COR-L47 (cell line): ENCODE measurements at regions not wholly inside any gene's neighbourhood (a gene's known extent, or its start where the extent isn't known, plus 50 kb on each side); places are given as distances from the start of the nearest gene placed in this dataset.
"Not testable (repeated sequence)": the region's sequence is repeated elsewhere in the genome, so short reads cannot be mapped to it uniquely, and the experiment has no call there.

Experiments used
- DNase-seq: peaks from one replicate; lab custom pipeline; 2025; lab: John Stamatoyannopoulos, UW

- no peak for DNase-seq
Measured at GRCh38 chr11:33461369-33462125, 204.4 kb downstream of the HIPK3 start.

GRCh38 chr11:33457948-33458347, 200.8 kb downstream of the HIPK3 start:
- DNase-seq, result no peak

- DNase-seq, result no peak
Measured at GRCh38 chr11:33455867-33456463, 198.8 kb downstream of the HIPK3 start.

DNA sequence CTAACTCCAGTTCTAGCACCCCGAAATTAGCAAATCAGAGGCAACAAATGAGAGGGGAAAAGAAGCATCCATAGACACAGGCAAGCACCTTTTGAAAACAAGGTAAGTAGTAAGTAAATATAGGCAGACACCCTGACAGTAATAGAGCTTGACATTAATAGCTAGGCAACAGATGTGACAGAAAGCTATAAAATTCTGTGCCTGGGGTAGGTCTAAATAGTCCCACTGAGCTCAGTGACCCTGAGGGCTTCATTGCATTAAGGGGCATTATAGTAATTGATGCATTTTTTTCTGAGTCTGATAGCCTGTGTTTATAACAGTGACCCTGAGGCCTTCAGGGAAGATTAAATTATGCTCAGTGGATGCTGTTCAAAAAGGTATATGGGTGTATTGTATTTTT, 197.1 kb downstream of the HIPK3 start:
- no peak for DNase-seq

GRCh38 chr11:33452836-33453624, 195.8 kb downstream of the HIPK3 start:
- no peak for DNase-seq

DNA sequence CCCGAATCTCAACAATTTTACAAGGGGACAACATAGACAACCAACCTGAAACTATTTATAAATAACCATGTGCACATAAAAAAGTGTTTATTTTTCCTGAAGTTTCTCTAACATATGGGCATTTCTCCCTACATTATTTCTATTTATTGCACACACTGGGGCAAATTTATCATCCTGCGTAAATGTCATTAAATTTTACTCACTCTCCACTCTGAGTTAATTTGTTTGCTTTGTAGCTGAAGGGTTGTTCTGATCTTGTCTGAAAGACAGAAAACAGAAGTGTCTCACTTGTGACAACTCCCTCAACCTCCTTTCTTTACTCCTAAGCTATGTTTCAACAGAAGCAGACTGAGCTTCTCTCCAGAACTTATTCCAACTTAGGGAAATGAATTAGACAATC, 194.2 kb downstream of the HIPK3 start:
- DNase-seq, result no peak

DNA sequence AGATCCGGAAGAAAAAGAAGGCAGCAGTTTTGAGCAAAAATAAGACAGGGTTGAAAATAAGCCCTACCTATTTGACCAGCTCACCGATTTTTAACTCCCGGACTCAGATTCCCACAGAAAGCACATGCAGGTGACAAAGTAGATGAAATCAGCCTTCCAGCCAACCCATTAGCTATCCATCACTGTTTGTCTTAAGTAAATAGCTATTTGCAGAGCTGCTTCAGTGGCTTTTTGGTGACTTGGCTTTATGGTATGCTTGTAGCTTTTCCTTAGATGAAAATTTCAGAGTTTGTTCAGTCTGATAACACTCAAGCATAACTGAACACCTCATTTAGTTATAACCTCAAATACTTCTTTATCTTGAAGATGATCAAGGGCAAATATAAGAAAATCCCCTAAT, 192.6 kb downstream of the HIPK3 start:
- DNase-seq, result no peak

DNA sequence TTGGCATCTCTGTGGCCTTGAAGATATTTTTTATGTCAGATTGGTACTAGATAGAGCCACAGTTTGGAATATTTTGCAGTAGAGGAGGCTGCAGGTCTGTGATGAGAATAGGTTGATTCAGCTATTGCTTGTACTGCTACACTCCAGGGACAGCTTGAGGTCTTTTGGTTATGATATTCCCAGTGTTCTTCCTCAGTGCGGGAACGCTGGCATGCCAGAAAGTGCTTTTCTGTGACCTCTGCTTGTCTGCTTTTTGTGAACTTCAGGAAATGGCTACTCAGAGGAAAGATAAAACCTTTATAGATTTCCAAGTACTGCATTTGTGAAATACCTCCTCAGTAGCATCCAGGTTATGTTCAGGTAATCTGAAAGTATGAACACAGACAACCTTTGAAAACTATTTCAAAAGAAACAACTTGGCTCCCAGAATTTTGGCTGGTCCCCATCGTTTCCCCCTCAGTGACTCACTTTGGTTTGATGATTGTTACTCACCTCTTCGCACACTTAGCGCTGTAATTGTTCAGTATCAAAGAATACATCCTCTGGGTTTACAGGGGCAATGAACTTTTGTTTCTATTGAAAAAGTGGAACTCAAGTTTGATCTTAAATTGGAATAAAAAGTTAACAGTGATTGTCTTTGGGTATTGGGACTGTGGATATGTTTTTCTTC, 191.4 kb downstream of the HIPK3 start:
- DNase-seq, result no peak

DNA sequence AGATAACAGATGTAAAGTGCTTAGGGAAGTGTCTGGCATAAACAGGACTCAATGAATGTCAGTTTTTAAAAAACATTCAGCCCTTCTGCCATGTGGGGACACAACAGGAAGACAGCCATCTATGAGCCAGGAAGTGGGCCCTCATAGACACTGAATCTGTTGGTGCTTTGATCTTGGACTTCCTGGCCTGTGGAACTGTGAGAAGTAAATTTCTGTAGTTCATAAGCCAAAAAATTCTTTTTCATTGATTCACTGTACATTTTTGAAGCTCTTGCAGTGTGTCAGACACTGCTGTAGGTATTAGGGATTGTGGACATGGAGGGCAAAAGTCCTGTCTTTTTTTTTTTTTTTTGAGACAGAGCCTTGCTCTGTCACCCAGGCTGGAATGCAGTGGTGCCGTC, 188.6 kb downstream of the HIPK3 start:
- no peak for DNase-seq

DNA sequence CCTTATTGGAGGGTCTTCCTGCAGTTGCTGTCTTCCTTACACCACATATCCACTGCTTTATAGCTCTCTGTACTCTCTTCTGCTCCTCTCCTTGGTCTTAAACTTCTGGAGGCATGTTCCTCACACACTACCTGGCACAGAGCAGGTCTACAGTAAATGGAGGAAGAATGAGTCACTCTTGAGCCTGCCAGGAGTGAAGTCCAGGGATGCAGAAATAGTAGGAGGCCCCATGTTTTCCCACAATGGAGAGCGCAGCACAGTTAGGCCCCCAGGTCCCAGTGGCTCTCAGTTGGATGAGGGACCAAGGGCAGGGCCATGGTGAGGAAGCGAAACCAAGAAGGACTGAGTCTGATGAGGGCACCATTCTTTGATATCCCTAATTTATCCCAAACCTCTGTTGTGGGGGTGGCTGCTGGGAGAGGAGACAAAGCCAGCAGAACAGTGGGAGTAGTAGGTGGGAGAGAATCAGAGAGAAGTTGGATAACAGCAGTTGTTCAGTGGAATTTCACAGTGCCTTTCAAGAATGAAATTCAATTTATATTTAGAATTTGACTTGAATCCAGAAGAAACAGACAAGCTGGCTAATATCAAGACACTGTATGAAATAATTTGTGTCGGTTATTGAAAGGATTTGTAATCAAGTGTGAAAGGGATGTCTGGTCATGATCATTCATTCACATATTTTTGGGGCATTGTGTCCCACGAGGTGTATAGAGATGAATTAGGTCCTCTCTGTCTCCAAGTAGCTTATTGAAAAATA, 187.8 kb downstream of the HIPK3 start:
- DNase-seq, result no peak

DNA sequence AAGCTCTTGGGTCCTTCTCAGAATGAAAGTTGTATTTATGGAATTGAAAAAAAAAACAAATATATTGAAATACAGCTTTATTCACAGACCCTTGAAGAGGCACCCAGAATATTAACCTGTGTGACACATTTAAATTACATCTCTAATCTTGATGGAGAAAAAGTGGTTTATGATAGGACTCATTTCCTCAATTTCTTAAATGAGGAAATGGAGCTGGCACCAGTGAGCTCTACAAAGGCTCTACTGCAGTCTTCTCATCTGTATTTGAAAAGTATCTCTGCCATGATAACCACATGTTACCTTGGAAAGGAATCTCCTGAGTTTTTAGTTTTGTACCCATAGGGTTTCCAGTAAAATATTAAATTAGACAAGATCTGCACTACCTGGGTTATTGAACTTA, 186.5 kb downstream of the HIPK3 start:
- no peak for DNase-seq

DNA sequence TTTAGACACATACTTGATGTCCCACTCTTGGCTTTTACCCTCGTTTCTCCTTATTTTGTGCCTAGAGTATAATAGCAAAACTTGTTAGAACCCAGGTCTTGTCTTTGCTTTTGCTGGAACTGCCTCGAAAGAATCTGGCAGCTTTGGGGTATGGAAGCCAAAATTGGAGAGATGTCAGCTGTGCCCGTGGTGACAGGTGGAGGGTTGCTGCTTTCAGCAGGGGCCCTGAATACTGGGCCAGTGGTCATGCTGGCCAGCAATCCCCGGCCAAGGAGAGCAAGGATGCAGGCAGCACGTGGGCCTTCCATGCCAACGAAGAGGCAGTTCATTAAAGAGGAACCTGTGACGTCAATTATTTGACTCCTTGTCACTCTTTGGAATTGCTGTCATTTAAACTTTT, 181.1 kb downstream of the HIPK3 start:
- DNase-seq, result no peak

- DNase-seq, result no peak
Measured at GRCh38 chr11:33437529-33437928, 180.3 kb downstream of the HIPK3 start.

- DNase-seq, result no peak
Measured at GRCh38 chr11:33435216-33435615, 178.0 kb downstream of the HIPK3 start.

DNA sequence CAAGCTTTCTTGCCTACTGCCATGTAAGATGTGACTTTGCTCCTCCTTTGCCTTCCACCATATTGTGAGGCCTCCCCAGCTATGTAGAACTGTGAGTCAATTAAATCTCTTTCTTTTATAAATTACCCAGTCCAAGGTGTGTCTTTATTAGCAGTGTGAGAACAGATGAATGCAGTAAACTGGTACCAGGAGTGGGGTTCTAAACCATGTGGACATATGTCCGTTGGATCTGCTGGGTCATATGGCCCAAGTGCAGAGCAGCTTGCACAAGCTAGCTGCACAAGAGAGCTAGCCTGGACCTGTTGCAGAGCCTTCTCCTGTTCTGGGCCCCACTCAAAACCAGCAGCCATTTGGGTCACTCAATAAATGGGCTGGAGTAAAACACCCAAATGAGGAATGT, 177.1 kb downstream of the HIPK3 start:
- DNase-seq, result no peak

GRCh38 chr11:33428435-33428834, 171.3 kb downstream of the HIPK3 start:
- not testable (repeated sequence) for DNase-seq

DNA sequence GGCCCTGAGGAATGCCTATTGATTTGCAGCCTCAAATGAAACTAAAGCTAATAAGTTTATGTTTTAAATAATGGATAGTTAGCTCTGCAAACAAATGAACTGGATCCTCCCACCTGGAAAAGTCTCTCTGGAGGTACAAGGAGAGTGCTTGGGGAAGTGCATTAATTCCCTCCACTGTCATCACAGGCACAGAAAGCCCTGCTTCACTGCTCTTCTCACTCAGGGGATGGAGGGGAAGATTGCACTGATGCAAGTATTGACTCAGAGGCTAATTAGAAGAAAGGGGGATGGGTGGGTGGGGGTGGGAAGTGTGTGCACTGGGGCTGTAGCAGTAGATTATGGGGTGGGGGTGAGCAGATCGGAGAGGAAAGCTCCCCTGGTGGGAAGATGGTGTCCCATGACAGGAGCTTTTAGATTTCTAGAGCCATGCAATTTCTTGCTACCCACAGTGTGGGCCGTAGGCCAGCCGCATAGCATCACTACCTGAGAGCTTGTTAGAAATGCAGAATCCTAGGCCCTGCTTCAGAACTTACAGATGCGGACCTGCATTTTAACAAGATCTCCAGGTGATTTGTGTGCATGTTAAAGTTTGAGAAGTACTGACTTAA, 163.9 kb downstream of the HIPK3 start:
- no peak for DNase-seq

DNA sequence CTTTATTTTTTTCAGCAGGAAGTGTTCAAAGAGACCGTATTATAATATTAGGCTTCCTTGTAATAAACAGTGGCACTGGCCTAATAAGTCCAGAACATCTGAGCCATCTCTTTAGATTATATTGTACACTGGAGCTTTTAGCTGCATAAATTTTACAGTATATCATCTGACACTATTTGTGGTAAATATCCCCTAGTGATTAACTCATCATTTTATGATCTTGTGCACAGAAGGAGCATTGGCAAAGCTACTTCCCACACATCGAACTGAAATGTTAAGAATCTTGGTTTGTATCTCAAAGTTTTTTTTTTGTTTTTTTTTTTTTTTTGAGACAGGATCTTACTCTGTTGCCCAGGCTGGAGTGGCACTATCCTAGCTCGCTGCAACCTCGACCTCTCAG, 162.7 kb downstream of the HIPK3 start:
- DNase-seq, result no peak

DNA sequence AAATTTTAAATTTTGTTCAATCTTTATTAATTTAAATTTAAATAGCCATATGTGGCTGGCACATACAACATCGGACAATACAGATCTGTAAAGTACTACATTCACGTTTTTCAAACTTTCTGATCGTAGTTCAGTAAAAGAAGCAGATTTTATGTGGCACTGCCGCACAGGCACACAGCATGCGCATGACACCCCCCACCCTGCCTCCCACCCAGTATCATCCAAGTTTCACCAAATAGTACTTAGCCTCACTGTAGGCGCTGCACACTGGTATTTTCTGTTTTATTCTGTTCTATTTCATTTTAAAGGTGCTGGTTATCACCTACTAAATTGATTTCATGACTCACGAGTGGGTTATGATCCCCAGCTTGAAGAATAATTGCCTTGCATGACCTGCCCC, 159.9 kb downstream of the HIPK3 start:
- no peak for DNase-seq

- no peak for DNase-seq
Measured at GRCh38 chr11:33413301-33413700, 156.1 kb downstream of the HIPK3 start.

DNA sequence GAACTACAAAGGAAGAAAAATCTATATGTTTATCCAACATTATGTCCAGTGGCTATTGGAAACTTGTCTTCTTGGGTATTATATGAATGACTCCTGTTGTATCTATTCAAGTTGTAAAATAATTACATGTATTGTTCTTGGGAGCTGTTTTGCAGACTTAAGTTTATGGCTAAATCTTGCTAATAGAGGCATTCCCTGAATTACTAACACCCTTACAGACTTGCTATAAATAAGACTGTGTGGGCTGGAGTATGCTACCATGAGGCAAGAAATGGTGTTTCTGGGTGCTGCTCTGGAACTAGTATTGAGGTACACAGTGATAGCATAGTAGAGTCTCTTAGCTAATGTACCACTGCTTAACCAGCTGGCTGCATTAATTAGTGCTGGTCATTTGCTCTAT, 155.1 kb downstream of the HIPK3 start:
- DNase-seq, result no peak
